Spleen (tissue), 7 donors: ENCODE measurements at regions not wholly inside any gene's neighbourhood (a gene's known extent, or its start where the extent isn't known, plus 50 kb on each side); places are given as distances from the start of the nearest gene placed in this dataset.

Experiments used
- CTCF ChIP-seq, 11 experiments: fragments of 200-600 bp in 7 of 11; fragments of 450-650 bp in 4 of 11; sonication (generic) in 4 of 11; IDR thresholded peaks in 8 of 11; conservative IDR thresholded peaks in 3 of 11; 1 replicate in 7 of 11; 2 replicates in 4 of 11; pipeline versions ENCODE4 v1.4.0 to v1.8.0; 2016 to 2021; ENCODE audit warnings: antibody characterized with exemption in 11 of 11, inconsistent platforms in 4 of 11, mild to moderate bottlenecking in 1 of 11
- POLR2A ChIP-seq, 3 donors: fragments of 450-650 bp; IDR thresholded peaks; one replicate each; pipeline ENCODE4 v1.5.1; 2017; ENCODE audit warnings: antibody characterized with exemption in 3 of 3, mild to moderate bottlenecking in 1 of 3
- POLR2AphosphoS5 ChIP-seq, 3 donors: sonication (generic); formaldehyde crosslinking; IDR thresholded peaks; one replicate each; pipeline ENCODE4 v1.5.1; 2017; ENCODE audit warnings: antibody characterized with exemption in 3 of 3
- donor health status: DM: no; HTN: no; CAD: no; lungs with moderate emphysema.
- donor health status: DM: no; HTN: no; CAD: no.
- donor health status: DM: no; HTN: no; CAD: no.

- TF ChIP-seq POLR2A (IDR thresholded peaks at IDR 0.05): no peak
- TF ChIP-seq CTCF (IDR thresholded peaks at IDR 0.05 in 8 of 11, conservative IDR thresholded peaks at IDR 0.05 in 3 of 11): no peak
- no peak for TF ChIP-seq POLR2AphosphoS5 (IDR thresholded peaks at IDR 0.05)
Measured at GRCh38 chr6:121806116-121806515, 370.7 kb downstream of the GJA1 start.
